CMK (cell line): ENCODE measurements at regions not wholly inside any gene's neighbourhood (a gene's known extent, or its start where the extent isn't known, plus 50 kb on each side); places are given as distances from the start of the nearest gene placed in this dataset.
"Not testable (repeated sequence)": the region's sequence is repeated elsewhere in the genome, so short reads cannot be mapped to it uniquely, and the experiment has no call there.

Experiments
- DNase-seq: peaks from one replicate; pipeline ENCODE4 v3.0.0-alpha.2; 2010; ENCODE audit warnings: low read depth

DNA sequence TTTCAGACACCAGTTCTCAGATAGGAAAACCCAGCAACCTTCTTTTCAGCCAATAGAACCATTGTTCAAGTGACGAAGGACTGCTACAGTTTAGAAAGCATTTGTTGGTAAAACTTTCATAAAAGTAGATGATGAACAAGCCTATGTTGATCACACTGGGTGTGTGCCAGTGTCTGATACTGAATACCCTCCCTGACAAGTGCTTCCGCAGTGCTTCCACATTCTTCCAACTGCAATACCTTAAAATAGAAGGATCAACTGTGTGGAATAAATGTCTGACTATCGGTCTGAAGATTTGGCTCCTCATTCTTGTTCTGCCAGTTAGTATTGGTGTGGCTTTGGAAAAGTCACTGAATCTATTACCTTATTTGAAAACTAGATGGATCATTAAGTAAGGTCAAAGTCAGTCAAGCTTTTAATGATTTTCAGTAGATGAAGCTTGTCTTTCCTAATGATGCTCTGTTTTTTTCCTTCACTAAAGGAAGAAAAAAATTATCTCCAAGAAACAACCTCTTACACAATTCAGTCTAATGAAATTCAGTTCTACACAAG is 479.4 kb upstream of the CBLB start:
- no peak for DNase-seq

GRCh38 chr3:106349191-106349881 is 480.5 kb upstream of the CBLB start:
- peak; percentile 64 for DNase-seq

GRCh38 chr3:106355873-106356272 is 487.1 kb upstream of the CBLB start:
- no peak for DNase-seq

DNA sequence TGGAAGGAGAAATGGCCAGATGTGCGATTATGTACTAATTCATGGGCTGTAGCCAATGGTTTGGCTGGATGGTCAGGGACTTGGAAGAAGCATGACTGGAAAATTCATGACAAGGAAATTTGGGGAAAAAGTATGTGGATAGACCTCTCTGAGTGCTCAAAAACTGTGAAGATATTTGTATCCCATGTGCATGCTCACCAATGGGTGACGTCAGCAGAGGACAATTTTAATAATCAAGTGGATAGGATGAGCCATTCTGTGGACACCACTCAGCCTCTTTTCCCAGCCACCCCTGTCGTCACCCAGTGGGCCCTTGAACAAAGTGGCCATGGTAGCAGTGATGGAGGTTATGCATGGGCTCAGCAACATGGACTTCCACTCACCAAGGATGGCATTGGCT is 490.9 kb upstream of the CBLB start:
- no peak for DNase-seq

DNA sequence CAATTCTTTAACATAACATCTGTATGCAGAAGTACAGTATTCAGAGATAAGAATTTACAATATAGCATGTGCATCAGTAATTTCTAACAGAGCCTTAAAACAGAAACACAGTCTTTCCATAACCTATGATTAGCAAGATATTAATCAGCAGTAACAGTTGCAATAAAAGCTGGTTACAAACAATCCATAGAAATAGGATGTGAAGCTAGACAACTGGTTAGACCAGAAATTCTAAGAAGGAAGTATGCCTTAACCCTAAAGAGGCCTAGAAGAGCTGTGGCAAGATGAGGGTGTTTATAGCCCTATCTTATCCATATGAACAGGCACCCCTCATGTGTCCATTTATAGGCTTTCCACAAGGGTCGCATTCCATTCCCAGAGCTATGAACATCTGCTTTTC is 492.1 kb upstream of the CBLB start:
- DNase-seq, result not testable (repeated sequence)

- DNase-seq, result no peak
These were observed 495.7 kb upstream of the CBLB start for GRCh38 chr3:106364477-106364876.

- DNase-seq, result no peak
These were observed 496.4 kb upstream of the CBLB start for GRCh38 chr3:106365061-106365691.

- DNase-seq, result no peak
These were observed 497.5 kb upstream of the CBLB start for GRCh38 chr3:106366352-106366751.

- no peak for DNase-seq
These were observed 498.7 kb upstream of the CBLB start for GRCh38 chr3:106367496-106367895.

- no peak for DNase-seq
These were observed 502.6 kb upstream of the CBLB start for GRCh38 chr3:106371221-106371970.

- DNase-seq, result no peak
These were observed 503.4 kb upstream of the CBLB start for GRCh38 chr3:106371971-106372805.

GRCh38 chr3:106372806-106373190 is 504.0 kb upstream of the CBLB start:
- no peak for DNase-seq

GRCh38 chr3:106376016-106376570 is 507.3 kb upstream of the CBLB start:
- DNase-seq, result no peak

- DNase-seq, result no peak
These were observed 510.5 kb upstream of the CBLB start for GRCh38 chr3:106379251-106379750.

DNA sequence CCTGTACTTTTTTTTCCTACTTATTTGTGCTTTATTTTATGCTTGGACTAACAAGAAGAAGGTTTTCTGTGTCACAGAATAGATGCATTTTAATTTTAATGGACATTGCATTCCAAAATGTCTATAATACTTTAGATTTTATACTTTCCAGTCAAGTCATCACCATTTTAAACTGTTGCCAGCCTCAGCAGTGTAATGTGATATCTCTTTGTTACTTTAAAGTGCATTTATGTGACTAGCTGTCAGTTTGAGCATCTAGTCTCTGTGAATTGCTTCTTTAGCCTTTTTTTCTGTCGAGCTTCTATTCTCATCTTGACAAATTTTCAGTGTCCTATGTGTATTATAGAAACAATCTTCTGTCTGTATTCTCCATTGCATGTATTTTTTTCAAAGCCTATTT is 511.4 kb upstream of the CBLB start:
- no peak for DNase-seq

- DNase-seq, result no peak
These were observed 512.6 kb upstream of the CBLB start for GRCh38 chr3:106381286-106381938.

DNA sequence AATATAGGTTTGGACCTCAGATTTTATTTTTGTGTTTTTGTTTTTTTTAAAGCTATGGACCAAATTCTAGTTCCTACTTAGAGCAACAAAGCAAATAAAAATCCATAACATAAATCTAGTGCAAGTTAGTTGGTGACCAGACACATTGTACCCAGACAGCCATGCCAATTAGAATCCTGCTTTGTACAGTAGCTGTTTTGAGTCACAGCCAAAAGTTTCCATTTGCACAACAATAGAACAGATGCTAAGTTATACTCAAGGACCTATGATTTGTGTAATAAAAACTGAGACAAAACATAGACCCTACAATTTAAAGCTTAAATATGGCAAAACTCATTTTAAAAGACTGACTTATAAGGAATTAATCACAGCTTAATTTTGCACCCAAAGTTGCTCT is 513.1 kb upstream of the CBLB start:
- no peak for DNase-seq

GRCh38 chr3:106386050-106386449 is 517.2 kb upstream of the CBLB start:
- DNase-seq, result no peak

DNA sequence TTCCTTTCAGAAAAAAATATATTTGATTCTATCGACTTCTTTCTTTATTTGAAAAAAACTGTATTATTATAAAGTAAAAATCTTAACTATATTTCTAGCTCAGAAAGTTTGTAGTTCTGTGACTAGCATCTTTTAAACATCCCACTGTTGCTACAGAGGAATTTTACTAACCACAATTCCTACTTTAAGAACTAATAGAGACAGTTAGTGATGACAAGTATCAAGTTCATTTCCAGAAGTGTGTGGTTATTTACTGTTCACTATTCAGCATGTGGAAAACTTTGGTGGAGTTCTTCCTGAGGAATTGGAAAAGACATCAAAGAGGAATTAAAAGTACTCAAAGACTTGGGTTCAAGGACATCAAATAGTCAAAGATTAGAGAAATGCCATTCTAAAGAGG is 524.1 kb upstream of the CBLB start:
- no peak for DNase-seq

DNA sequence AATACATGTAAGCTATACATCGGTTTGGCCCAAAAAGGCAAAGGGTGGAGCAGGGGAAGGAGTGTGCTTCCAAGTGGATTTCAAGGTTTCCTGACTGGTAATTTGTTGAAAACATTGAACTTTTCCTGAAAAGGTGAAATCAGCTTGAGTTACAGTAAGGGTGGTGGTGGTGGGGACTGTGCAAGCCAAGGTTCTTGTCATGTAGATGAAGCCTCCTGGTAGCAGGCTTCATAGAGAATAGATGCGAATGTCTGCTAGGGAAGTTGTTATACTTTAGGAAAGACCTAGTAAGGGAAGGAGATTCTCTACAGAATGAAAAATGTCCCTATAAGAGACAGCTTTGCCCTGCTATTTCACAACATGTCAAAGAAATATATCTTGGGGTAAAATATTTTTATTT is 528.2 kb upstream of the CBLB start:
- DNase-seq, result no peak
